ENCODE measurements at regions not wholly inside any gene's neighbourhood (a gene's known extent, or its start where the extent isn't known, plus 50 kb on each side); places are given as distances from the start of the nearest gene placed in this dataset.
"Not testable (repeated sequence)": the region's sequence is repeated elsewhere in the genome, so short reads cannot be mapped to it uniquely, and the experiment has no call there.

DNA sequence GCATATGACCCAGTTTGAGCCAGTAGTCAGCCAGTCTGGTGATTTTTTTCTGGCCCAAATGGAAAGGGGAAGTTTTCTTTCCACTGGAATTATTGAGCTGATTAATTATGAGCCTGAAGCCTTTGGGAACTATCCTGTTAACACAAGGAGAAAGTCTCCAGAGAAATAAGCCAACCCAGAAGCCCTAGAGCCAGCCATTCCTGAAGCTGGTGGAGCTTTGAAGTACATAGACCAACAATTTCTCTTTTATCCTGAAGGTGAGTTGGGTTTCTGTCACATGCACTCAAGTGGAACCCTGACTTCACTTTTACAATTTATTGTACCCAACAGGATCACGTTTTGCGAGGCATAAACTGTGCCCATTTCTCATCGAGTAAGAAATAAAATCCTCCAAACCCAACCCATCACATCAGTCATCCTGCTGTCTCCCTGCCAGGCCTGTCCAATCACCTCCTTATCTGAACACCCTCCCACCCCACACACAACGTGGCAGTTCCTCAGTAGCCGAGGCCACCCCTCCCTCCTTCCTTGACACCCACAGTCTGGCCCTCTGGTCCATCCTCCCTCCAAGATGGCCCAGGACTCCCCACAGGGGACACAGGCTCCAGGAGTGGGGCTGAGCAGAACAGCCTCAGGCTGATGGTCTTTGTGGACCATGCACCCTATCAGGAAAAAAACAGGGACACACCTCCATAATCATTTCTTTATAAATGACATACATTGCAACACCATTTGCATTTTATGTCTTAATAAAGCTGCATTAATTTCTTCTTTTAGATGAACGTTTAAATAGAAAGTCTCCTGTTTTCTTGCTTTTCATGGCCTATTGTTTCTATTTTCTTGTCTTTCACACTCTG is 55.7 kb upstream of the GATA2 start:
- DNase-seq = no peak

DNA sequence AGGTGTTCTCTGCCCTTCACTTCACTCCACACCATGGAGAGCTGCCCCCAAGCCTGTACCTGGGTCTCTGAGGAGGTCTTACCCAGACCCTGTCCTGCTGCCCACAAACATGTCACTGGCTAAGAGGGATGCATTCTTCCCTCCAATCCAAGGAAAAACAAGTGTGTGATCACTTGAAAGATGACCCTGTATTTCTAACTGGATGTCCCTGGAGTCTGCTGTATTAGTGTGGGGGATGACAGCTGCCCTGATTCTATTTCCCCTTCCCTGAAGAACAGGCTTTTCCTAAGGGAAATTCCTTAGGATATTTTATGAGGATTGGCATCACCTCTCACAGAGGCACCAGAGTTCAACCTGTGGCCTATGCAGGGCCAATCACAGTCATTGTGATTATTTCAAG is 55.0 kb upstream of the GATA2 start:
- DNase-seq = no peak

DNA sequence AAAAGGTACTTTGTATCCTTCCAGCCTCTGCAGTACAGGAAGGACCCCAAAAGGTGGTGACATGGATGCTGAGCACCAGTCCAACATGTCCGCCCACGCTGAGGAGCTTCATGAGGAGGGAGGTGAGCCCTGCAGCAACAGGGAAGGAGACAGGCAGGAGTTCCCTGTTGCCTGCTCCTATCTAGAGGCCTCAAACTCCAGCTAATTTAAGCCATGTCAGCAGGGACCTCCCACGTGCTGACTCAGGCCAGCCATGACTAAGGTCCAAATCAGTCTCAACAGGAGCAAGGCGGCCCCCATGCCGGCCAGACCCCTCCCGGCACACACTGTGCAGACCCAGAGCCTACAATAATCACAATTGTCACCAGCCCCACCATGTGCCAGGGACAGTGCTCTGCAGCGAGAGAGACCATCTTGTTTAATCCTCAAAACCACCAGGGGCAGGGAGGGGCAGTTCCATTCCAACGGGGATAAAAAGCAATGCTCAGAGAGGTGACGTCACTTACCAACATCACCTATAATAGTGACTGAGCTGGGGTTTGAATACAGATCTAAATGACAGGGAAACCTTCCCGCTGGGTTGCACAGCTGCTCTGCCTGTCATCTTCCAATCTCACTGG is 54.5 kb upstream of the GATA2 start:
- no peak for DNase-seq

DNA sequence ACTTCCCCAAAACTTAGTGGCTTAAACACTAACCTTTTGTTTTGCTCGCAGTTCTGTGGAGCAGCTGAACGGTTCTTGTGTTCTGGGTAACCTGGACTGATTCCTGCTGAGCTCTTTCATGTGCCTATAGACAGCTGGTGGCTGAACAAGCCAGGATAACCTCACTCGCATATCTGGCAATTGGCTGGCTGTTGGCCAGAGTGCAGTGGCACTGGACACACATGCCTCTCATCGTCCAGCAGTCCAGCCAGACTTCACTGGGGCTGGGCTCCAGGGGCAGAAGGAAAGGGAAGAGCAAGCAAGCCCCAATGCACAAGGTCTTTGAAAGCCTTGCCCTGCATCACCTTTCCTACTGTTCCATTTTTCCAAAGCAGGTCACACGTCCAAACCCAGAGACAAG is 53.6 kb upstream of the GATA2 start:
- DNase-seq = no peak

GRCh38 chr3:128545120-128545752 is 52.2 kb upstream of the GATA2 start:
- DNase-seq = no peak

DNA sequence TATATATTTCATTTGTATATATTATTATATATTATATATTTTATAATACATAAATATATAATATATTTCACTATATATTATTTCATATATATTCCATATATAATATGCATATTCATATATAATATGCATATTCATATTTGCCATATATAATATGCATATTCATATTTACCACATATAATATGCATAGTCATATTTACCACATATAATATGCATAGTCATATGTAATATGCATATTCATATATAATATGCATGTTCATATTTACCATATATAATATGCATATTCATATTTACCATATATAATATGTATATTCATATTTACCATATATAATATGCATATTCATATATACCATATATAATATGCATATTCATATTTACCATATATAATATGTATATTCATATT is 51.2 kb upstream of the GATA2 start:
- DNase-seq = no peak

GRCh38 chr3:128543570-128544174 is 50.7 kb upstream of the GATA2 start:
- DNase-seq = not testable (repeated sequence)
